Iris pigment epithelial cell (primary cell): ENCODE measurements at regions not wholly inside any gene's neighbourhood (a gene's known extent, or its start where the extent isn't known, plus 50 kb on each side); places are given as distances from the start of the nearest gene placed in this dataset.

Experiments used
- DNase-seq: peaks from one replicate; pipeline ENCODE4 v3.0.0-alpha.2; 2011; ENCODE audit warnings: low read depth

GRCh38 chr13:53144826-53145225 lies 116.2 kb downstream of the OLFM4 start:
- DNase-seq: no peak

DNA sequence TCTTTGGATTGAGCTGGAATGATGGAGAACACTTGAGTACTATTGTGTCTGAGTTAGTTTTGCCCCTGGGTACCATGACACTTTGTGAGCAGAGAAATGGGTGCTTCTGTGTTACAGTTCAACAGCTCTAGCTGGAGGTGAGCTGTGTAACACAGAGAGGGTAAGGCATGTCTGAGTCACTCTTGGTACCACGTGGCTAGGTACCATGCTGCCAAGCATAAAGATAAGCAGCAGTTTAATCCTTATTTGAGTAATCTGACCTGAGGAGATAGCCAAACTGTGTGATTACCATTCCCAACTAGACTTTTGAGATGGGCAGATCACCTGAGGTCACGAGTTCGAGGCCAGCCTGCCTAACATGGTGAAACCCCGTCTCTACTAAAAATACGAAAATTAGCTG lies 122.0 kb downstream of the OLFM4 start:
- DNase-seq: no peak

DNA sequence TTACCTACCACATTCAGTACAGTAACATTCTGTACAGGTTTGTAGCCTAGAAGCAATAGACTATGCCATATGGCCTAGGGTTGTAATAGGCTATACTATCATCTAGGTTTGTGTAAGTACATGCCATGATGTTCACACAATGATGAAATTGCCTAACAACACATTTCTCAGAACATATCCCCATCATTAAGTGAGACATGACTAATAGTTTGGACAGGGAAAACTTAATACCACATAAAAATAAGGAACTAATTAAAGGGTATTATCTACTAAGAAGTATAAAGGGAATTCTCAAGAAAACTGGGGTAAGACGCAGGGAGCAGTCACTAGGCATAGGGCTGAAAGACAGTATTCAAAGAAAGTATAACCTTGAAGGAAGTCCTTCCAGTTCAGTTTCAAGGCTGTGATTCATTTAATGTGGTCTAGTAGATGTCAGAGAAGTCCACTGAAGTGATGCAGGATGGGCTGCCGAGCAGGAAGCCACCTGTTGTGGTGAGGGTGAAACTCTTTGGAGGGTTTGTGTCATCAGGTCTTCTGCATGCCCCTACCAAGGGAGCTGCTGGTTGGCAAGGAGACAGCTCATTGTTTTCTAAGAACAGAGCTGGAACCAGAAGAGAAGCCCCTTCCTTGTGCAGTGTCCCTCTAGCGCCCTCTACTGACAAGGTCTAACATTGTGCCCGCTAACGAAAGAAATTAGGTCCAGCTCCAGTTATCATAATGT lies 122.9 kb downstream of the OLFM4 start:
- peak; percentile 24 for DNase-seq

GRCh38 chr13:53152057-53152421 lies 123.4 kb downstream of the OLFM4 start:
- no peak for DNase-seq

DNA sequence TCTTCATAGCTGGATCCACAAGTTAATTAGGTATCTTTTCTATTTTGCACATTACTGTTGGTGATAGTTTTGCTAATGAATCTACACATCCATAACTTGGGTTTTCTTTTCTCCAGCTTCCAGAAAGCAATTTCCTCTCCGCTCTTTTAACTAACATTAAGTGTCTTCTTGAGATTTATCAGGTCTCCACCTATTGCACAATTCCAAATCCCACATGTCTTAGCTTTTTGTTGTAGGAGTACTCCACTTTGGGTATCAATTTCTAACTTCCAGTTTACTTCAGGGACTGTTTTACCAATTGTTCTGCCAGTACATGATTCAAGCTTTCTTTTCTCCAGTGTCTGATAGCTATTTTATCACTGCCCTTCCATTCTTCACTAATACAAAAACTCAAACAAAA lies 129.6 kb downstream of the OLFM4 start:
- DNase-seq: no peak

DNA sequence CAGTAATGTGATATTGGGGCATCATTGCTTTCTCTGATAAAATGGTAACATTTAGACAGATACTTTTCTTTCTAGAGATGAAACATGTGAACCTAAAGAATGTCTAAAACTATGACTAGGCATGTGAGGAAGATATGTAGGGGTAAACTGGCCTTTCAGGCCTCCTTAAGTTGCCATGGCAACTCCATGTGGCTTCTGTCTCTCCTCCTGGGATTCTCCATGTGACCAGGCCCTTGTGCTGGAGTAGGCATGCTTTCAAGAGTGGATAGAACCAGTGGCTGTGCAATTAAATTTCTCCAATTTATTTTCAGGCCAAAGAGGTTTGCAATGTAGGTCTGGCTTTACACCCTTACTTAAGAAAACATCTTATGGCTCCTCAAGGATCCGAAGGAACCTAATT lies 130.8 kb downstream of the OLFM4 start:
- no peak for DNase-seq

DNA sequence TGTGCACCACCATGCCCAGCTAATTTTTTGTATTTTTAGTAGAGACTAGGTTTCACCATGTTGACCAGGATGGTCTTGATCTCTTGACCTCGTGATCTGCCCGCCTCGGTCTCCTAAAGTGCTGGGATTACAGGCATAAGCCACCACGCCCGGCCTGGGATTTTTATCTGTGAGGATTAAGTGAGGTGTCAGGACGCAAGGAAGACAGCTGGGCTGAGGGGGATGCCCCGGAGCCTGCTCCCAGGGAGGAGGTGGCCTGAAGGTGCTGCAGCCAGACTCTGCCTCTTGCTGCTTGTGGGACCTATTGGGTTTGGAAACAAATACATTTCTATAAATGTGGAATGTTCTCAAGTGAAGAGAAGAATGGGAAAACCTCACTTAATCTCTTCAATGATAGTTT lies 131.6 kb downstream of the OLFM4 start:
- no peak for DNase-seq

DNA sequence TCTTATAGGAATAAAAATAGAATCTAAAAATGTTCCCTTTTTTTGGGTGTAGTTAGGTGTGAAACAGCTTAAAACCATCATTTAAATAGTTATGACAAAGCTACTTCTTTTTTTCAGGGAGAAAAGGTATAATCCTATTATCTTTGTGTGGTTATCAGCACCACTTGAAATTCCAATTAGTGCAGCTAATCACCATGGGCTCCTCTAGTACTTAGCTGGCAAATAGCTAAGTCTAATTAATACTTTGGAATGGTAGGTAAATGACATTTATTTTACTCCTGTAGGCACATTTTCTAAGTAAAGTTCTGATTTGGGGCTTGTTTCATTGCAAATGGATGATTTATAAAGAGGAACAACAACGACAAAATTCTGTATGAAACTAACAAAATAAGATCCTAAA lies 132.6 kb downstream of the OLFM4 start:
- DNase-seq: no peak

GRCh38 chr13:53165261-53165660 lies 136.6 kb downstream of the OLFM4 start:
- no peak for DNase-seq

DNA sequence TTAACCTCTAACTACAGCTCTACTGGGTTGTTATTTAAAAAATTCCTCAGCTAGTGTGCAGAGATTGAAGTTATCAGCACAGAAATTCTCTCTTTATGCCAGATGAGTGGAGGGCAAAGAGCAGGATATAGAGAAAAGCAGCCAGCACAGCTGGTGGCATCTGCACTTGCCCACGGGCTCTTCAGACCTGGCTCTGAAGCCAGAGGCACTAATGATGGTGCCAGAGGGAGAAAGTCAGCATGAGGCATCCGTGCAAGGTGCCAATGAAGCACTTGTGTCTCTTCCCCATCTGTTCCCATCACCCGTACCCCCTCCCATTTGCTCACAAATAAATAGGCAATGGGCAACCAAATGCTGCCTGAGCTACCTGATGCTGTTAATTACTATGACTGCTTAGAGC lies 138.9 kb downstream of the OLFM4 start:
- DNase-seq: no peak

- no peak for DNase-seq
Measured at GRCh38 chr13:53170910-53171309, 142.3 kb downstream of the OLFM4 start.

DNA sequence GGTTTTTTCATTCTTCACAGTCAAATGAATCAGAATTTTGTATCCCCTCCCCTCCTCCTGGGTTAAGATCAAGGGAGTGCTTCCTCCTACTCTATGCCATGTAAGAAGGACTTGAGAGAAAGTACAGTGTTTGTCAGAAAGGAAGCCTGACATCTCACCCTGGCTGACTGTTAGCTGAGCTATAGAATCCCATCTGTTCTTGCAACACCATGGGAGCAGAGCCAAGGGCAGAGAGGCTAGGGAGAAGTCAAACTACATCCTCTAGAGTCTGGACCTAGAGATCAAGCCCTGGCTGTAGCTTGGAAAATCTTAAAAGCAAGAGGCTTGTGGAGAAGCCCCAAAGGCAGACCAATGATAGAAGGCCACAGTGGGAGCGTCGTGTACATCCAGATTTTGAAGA lies 145.9 kb downstream of the OLFM4 start:
- no peak for DNase-seq

- no peak for DNase-seq
Measured at GRCh38 chr13:53180684-53181083, 152.1 kb downstream of the OLFM4 start.

GRCh38 chr13:53182724-53183123 lies 154.1 kb downstream of the OLFM4 start:
- DNase-seq: no peak

DNA sequence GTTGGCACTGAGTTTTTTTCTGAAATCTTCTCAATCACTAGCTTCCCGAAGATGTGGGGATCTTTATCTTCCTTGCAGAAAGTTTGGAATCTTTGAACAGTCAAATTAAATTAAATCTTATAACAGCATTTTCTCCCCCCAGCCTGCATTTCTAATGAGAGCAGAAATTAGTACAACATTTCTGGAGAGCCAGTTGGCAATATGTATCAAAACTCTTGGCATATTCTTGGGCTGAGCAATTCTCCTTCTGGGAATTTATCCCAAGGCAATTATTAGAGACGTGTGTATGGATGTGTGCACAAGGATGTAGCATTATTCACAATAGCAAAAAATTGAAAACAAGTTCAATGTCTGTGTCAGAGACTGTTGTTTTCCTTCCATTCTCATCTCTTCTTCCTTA lies 159.5 kb downstream of the OLFM4 start:
- no peak for DNase-seq

- DNase-seq: no peak
Measured at GRCh38 chr13:53189162-53189561, 160.5 kb downstream of the OLFM4 start.

DNA sequence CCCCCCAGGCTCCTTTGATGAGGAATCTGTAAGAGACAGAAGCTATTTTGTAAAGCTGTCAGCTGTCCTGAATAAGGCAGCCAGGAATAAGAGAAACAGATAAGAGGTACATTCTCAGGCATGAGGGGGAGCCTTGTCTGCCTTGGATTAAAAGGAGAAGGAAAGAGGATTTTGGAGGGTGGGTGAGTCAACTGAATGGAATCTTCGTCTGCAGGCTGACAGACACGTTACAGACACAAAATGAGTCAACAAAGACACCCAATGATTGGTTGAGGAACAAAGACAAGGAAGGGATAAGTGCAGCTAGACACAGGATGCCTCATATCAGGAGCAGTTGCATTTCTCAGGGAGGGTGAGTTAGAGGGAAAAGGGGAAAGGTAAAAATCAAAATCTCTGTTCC lies 162.5 kb downstream of the OLFM4 start:
- DNase-seq: peak; percentile 25

DNA sequence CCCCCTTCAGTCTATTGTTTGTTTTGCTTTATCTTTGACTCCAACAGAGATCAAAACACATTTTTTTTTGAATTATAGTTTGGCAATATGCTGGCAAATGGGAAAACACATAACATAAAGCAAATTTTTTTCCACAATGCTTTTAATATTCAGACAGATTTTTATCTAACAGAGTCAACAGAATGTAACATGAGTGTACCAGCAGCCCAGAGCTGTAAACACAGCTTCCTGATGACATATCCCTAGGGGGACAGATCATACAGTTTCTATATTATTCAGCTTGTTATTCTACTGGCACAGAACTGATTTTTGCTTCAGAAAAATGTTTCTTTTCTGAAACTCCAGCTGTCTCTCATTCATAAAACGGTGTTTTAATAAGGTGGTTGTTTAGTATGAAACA lies 168.8 kb downstream of the OLFM4 start:
- no peak for DNase-seq

- DNase-seq: no peak
Measured at GRCh38 chr13:53198017-53198416, 169.4 kb downstream of the OLFM4 start.

DNA sequence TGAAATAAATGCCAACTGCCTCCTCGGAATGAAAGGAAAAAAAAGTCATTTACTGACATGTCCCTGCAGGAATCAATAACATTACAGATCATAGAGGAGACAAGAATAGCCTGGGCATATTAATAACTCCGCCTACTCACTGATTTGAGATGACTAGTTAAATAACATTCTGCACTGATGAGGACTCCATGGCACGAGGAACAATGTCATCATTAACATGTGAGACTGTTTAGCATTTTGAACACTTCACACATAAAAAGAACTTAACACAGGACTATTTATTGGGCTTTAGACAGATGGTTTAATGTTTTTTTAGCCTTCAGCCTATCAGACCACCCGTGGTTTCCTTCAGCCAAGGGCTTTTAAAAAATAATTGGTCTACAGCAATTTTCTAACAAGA lies 170.1 kb downstream of the OLFM4 start:
- no peak for DNase-seq

DNA sequence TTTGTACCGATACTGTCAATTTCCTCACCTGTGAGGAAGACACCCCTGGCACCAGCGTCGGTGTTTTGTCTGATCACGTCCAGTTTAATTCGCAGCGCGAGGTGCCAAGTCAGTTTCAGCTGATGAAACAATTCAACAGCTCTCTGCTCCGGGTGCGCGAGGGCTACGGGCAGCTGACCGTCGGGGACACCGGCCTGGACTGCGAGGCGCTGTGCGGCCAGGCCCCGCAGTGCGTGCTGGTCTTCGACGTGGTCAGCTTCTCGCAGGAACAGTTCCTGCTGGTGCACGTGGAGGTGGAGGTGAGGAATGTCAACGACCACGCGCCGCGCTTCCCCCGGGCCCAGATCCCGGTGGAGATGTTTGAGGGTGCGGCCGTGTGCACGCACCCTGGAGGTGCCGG lies 171.5 kb downstream of the OLFM4 start:
- no peak for DNase-seq

GRCh38 chr13:53200498-53201453 lies 172.2 kb downstream of the OLFM4 start:
- DNase-seq: peak; percentile 31

DNA sequence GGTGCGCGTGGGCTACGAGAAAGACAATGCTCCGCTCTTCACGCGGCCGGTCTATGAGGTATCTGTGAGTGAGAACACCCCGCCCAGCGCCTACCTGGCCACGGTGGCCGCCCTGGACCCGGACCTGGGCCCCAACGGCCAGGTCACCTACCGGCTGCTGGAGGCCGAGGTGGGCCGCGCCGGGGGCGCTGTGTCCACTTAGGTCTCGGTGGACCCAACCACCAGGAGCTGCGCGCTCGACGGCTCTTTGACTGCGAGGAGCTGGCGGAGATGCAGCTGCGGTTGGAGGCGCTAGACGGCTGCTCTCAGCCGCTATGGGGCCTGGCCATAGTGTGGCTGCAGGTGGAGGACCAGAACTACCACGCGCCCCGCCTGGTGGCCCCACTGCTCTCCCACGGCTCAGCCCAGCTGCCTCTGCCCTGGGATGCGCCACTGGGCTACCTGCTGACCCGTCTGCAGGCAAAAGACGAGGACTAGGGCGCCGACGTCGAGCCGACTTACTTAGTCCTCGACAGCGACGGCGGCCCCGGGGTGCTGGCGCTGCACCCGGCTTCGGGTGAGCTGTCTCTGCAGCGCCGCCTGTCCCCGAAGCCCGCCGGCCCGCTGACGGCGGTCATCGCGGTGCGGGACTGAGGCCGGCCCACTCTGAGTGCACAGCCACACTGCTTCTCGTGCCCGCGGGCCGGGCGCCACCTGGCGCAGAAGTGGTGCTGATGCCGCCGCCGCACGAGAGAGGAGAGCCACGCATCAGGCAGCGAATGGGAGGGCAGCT lies 173.0 kb downstream of the OLFM4 start:
- no peak for DNase-seq
